IPS-NIHi7 (cell line): ENCODE measurements at regions not wholly inside any gene's neighbourhood (a gene's known extent, or its start where the extent isn't known, plus 50 kb on each side); places are given as distances from the start of the nearest gene placed in this dataset.

Experiments
- DNase-seq: peaks from one replicate; pipeline ENCODE4 v3.0.0; 2012; ENCODE audit warnings: mixed read lengths; ENCODE audit errors: extremely low spot score

- DNase-seq = no peak
Observed at GRCh38 chr14:40003773-40004172, 571.5 kb upstream of the FBXO33 start.

GRCh38 chr14:39998854-39999253, 566.6 kb upstream of the FBXO33 start:
- no peak for DNase-seq

- no peak for DNase-seq
Observed at GRCh38 chr14:39998114-39998513, 565.9 kb upstream of the FBXO33 start.

GRCh38 chr14:39991041-39991440, 558.8 kb upstream of the FBXO33 start:
- no peak for DNase-seq

- DNase-seq = peak; percentile 10
Observed at GRCh38 chr14:39988939-39989338, 556.7 kb upstream of the FBXO33 start.

- no peak for DNase-seq
Observed at GRCh38 chr14:39984323-39984722, 552.1 kb upstream of the FBXO33 start.

GRCh38 chr14:39977198-39977597, 545.0 kb upstream of the FBXO33 start:
- DNase-seq = no peak

GRCh38 chr14:39974036-39974435, 541.8 kb upstream of the FBXO33 start:
- DNase-seq = no peak

GRCh38 chr14:39972704-39973103, 540.5 kb upstream of the FBXO33 start:
- no peak for DNase-seq

GRCh38 chr14:39967885-39968284, 535.7 kb upstream of the FBXO33 start:
- DNase-seq = no peak

- no peak for DNase-seq
Observed at GRCh38 chr14:39957987-39958386, 525.8 kb upstream of the FBXO33 start.

- DNase-seq = no peak
Observed at GRCh38 chr14:39957290-39957689, 525.1 kb upstream of the FBXO33 start.

- DNase-seq = no peak
Observed at GRCh38 chr14:39956372-39956771, 524.1 kb upstream of the FBXO33 start.

- no peak for DNase-seq
Observed at GRCh38 chr14:39948235-39948634, 516.0 kb upstream of the FBXO33 start.

GRCh38 chr14:39946807-39947206, 514.6 kb upstream of the FBXO33 start:
- peak; percentile 11 for DNase-seq

GRCh38 chr14:39939023-39939422, 506.8 kb upstream of the FBXO33 start:
- no peak for DNase-seq

- no peak for DNase-seq
Observed at GRCh38 chr14:39912192-39913100, 480.2 kb upstream of the FBXO33 start.

GRCh38 chr14:39897657-39898056, 465.4 kb upstream of the FBXO33 start:
- DNase-seq = no peak

GRCh38 chr14:39890026-39890425, 457.8 kb upstream of the FBXO33 start:
- no peak for DNase-seq

- DNase-seq = no peak
Observed at GRCh38 chr14:39884091-39884490, 451.9 kb upstream of the FBXO33 start.

- no peak for DNase-seq
Observed at GRCh38 chr14:39880965-39881364, 448.7 kb upstream of the FBXO33 start.

GRCh38 chr14:39880106-39880695, 448.0 kb upstream of the FBXO33 start:
- peak; percentile 18 for DNase-seq

GRCh38 chr14:39877577-39878190, 445.5 kb upstream of the FBXO33 start:
- DNase-seq = no peak
